Activated naive CD4-positive, alpha-beta T cell (primary cell): ENCODE measurements at regions not wholly inside any gene's neighbourhood (a gene's known extent, or its start where the extent isn't known, plus 50 kb on each side); places are given as distances from the start of the nearest gene placed in this dataset.
"Not testable (repeated sequence)": the region's sequence is repeated elsewhere in the genome, so short reads cannot be mapped to it uniquely, and the experiment has no call there.

ENCODE experiments used
- DNase-seq, 4 experiments: peaks; one replicate each; lab custom pipeline; 2025; lab: John Stamatoyannopoulos, UW

DNA sequence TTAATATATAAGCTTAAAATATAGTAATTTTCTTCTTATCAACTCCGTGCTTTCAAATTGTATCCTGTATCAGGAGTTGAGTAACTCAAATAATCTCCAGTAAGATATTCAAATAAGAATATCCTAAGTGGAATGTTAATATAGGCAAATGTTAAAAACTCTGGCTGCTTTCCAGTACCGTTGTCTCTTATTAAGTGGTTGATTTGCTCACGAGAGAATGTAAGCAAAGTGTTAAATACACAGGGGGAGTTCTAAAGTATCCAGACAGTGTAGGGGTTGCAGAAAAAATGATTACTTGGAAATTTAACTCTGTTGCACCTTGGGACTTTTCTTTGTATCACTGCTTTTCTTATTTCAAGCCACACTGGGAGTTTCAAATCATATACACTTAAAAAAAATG lies 478.9 kb upstream of the TBL1XR1 start:
- no peak for DNase-seq

DNA sequence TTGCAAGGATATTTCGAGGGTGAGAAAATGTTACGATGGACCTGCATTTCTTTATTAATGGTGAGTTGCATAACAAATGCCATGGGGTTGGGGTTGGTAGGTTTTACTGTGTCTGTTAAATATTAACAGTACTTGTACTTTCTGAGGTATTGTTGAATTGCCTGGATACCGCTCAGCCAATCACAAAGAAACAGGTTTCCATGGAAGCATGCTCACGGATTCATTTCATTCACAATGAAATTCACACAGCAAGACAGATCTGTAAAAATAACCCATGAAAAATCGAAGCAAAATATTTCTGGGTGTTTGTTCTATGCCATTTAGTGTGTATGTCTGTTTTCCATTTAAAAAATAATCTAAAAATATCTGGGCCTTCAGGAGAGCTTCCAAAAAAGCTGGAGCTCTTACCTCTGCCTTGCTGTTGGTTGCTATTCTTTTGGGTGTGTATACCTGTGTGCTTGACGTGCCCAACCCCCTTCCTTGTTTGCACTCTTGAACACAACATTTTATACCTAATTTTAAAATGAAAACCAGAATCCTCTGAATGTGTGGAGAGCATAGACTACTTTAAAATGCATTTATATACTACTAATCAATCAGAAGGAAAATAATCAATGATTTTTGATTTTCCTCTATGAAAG lies 479.8 kb upstream of the TBL1XR1 start:
- no peak for DNase-seq

DNA sequence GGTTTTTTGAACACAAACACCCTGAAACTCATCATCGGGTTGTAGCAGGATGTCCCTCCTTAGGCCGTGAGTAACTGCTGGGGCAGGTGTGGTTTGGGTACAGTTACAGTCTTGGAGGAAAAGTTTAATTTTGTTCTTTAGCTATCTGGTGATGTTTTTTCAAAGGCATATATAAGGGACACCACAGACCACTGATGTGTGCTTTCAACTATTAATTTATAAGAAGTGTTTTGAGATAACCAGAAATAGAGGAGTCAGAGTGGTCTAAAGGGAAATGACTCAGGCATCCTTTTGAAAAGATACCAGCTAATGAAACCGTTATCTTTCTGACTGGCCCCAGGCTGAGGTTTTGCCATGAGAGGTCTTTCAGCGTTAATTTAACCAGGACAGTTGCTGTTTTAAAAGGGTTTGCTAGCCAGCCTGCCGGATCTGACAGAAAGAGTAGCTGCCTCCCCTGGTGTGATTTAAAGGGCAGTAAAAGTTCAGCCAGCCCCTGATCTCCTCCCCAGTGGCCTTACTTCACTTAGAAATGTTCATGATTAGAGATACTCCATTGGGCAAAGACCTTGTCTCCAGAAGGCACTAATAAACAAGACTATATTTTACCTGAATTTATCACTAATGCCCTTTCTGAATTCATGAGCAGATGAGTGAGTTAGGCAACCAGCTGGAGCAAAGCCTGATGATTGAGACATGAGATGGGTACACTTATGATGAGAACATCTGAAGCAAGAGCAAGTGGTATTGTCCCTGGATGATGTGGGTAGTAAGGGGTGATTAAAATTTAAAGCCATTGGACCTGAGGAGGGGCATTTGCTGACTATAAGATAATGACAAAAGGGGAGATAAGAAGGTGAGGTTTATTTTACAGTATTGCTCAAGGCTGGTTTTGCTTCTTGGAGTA lies 482.5 kb upstream of the TBL1XR1 start:
- no peak for DNase-seq

DNA sequence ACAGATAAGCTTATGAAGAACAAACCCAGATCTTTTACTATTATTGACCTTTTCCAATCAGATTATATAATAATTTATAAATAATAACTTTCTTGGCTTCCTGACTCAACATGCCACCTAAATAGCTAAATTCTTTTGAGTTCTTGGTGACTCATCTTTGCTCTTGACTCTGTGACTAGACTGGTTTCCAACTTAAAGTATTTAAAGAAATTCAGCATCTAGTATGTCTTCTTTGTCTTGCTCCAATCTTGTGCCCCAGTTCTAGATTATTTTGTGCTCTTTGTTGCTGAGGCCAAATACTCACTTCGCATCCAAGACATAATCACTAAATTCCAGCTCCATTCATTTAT lies 483.2 kb upstream of the TBL1XR1 start:
- DNase-seq, result no peak

DNA sequence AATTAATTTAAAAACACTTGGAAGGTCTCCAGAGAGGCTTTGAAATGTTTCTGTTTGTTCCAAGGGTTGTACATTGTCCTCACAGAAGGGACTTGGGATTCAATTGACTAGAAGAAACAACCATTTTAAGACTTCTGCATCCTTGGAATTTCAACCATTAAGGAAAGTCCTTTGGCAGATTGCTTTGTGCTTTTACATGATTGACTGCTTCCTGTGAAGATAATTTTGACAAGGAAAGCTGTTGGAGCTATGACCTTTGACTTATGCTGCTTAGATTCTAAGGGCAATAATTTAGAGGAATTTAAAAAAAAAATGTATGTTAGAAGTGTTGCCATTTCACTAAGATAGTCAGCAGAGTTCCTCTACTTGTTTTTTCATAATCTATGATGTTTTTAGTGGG lies 483.9 kb upstream of the TBL1XR1 start:
- no peak for DNase-seq

DNA sequence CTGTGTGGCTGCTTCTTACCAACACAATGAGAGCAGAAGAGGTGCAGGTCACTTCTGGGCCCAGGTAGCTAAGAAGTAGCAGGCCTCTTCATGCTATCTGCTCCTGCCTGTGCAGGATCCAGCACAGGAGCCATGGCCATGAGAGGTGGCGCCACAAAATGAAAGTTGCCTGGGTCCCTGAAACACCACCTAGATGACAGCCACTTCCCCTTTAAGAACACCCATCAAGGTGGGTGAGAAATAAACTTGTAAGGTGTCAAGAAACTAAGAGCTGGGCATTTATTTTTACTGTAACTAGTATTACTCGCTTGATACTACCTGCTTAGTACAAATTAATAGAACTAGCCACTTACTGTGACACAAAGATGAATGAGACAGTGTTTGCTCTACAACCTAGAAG lies 484.6 kb upstream of the TBL1XR1 start:
- no peak for DNase-seq

DNA sequence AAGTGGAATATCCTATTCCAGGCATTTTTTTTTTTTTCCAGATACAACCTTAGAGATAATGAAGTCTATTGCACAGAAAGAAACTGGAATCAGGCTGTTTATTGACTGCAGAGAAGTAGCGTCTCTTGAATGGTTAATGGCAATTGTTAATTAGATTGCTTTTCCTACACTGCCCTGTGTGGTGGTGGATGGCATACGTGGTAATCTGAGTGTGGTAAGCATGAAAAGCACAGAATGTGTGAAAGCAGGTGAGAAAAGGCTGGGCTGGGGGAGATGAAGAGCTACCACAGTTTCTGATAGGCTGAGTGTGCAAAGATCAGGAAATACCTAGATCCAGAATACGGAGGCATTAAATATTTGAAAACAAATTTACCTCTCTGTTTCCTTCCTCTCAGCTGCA lies 486.3 kb upstream of the TBL1XR1 start:
- no peak for DNase-seq

DNA sequence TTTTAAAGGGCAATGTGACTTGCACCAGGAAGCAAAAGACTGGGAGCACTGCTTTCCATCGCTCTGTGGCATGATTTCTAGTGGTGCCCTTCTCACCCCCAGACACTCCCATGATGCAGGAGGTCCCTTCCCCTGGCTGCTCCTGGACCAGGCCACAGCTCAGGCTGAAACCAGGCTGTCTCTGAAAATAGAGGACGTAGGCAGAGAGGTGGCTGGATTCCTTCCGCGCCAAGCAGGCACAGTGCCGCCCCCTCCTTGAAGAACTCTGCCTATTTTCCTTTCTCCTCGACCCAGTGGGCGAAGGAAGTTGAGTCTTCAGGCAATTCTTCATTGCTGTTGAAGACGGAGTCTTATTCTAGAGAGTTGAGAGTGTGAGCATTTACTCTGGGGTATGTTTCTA lies 489.4 kb upstream of the TBL1XR1 start:
- DNase-seq, result no peak

DNA sequence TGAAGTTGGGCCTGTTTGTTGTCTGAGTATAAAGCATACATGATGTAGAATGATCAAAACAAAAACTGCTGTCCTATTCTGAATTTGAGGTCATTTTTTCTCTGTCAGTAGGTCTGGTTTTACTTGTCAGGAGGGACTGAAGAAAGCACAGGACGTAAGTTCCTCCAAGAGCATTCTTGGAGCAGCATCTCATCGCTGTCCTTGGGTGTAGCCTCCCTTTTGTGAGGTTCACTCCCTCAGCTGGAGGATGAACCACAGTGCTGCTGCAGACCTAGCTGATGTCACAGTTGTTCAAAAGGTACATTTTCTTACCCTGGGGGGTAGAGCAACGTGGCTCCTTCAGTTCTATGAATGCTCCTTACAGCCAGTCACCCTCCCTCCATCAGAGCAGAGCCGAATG lies 490.0 kb upstream of the TBL1XR1 start:
- DNase-seq, result no peak

DNA sequence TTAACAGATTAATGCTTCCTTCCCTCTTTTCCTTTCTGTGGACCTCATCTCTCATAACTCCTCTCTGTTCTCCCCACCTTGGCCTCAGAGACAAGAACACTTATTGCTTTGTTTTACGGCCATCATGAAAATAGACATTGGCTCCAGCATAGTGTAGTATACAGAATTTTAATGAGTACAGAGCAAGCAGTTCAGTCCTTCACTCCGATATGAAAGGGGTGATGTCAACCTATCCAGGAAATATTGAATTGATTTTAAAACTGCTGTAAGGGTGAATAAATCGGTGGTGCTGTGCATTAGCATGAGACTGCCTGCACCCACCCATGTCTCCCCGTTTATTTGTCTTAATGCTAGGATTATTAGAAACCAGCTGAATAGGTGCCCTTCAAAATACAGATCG lies 490.9 kb upstream of the TBL1XR1 start:
- no peak for DNase-seq

DNA sequence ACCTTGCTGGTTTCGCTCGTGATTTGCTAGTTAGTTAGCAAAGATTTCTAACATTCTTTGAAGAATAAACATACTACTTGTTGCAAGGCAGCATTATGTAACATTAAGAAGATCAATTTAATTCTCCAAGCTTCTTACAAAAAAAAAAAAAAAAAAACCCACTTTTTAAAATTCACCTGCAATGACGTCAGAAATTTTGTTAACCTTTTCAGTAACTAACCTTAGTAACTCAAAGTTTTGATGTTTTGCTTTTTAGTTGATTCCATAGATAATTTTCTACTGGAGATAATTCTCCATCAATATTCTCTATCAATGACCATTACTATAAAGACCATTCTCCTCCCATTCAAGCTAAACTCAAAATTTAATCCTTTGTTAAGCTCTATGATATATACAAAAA lies 491.8 kb upstream of the TBL1XR1 start:
- no peak for DNase-seq

DNA sequence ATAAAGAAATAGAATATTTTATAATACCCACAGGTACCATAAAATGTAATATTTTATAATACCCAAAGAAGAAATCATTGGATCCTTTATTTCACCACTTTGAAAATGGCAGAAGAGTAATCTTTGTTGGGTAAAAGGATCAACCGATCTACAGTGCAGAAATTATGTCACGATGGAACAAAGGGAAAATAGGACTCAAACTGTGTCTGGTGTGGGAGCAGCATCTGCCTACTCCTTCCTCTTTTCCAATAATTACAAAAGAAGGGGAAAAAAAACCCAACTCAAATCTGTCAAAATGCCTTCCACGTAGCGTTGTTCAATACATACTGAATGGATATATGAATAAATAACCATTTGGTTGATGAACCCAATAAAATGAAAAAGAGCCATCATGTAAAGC lies 492.6 kb upstream of the TBL1XR1 start:
- no peak for DNase-seq

DNA sequence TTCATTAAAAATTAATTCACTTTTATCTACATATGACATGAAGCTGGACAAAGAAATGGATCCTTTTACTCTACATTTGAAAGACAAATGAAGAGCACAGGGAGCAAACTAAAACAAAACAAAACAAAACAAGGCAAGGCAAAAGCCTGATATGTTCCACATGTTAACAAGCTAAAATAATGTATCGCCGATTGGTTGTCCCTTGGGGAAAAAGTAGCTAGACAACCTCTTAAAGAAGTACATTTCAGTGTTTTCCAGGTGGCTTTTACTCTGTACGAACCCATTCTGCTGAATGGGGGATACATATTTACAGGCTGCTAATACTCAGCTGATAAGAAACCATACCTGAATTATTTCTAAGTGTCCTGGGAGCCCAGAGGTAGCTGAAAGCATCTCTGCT lies 493.0 kb upstream of the TBL1XR1 start:
- DNase-seq, result no peak

DNA sequence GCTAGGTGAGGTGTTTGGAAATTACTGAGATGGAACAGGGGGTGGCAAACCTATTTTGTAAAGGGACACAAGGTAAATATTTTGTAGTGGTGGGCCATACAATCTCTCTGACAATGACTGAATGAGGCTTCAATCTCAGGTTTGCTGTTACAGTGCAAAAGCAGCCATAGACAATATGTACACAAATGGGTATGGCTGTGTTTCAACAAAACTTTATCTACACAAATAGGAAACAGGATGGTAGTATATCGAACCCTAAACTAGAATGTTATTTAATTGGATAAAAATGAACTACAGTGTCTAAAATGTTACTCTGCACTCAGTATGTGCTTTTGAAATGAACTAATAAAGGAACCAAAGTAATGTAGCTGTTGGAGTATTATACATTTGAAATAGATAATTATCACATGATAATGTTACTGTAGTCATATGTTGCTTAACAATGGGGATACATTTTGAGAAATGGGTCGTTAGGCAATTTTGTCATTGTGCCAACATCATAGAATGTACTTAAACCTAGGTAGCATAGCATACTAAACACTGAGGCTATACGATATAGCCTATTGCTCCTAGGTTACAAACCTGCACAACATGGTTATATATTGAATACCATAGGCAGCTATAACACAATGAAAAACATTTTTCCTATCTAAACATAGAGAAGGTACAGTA lies 495.2 kb upstream of the TBL1XR1 start:
- no peak for DNase-seq

DNA sequence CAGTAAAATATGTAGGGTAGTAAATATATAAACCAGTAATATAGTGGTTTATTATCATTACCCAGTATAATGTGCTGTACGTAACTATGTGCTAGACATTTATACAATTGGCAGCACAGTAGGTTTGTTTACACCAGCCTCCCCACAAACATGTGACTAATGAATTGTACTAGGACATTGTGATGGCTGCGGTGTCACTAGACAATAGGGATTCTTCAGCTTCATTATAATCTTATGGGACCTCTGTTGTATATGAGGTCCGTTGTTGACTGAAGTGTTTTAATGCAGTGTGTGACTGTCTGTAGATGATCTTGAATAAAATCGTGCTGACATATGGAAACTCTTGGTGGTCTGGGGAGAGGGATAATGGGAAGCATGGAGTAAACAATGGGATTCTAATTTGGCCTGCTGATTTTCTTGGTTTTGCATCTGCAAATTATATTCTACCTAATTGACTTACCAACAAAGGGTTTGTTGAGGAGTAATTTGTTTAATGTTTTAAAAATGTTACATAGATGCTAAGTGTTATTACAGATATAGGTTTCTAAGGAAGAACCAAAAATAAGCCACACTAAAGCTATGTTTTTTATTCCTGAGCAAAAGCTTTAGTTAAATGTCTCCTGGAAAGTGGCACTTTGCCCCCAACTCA lies 496.5 kb upstream of the TBL1XR1 start:
- DNase-seq, result no peak

DNA sequence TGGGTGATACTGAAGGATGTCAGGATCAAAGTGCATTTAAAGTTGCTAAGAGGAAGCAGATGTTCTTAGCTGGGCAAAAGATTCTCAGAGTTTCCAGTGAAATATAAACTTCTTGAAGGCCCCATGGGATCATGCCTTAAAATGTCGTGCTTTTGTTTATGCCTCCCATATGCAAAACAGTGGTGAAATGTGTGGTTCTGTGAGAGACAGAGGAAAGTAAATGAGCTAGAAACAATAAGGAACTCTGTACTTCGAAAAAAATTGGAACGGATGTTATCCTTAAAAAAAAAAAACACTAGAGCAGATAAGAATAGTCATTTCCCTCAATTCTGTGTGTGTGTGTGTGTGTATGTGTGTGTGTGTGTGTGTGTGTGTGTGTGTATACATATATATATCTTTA lies 497.0 kb upstream of the TBL1XR1 start:
- no peak for DNase-seq

DNA sequence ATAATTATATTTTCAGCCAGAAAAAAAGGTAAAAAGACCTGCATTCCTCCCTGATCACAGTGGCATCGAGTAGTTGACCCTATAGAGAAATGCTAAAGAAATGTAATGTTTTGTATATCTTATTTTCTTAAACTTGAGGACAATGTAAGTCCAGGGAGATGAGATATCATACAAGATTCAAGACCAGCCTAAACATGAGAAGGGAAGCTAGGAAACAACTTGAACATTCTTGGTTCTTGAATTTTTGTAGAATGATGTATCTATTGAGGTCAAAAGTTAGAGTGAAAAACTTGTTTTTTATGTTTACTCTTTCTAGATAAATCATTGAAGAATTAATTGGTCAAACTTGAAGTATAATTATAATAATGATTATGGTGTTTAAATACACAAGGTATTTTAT lies 497.7 kb upstream of the TBL1XR1 start:
- no peak for DNase-seq

DNA sequence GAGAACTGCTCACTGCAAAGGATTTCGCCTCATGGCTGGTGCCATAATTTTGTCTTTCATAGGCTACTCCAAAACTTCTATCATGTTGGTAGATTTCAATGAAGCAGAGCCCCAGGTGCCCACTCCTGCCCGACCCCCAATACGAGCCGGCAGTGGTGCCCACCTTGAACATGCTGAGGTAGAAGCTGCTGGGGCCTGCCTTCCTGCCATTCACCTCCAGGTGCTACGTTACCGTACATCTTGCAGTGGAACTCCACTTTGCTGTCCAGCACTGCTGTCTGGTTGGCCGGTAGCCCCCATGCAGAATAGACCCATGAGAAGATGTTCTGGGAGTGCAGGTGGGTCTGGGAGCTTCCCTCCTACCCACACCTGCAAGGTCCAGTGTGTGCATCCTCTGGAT lies 502.8 kb upstream of the TBL1XR1 start:
- DNase-seq, result no peak

DNA sequence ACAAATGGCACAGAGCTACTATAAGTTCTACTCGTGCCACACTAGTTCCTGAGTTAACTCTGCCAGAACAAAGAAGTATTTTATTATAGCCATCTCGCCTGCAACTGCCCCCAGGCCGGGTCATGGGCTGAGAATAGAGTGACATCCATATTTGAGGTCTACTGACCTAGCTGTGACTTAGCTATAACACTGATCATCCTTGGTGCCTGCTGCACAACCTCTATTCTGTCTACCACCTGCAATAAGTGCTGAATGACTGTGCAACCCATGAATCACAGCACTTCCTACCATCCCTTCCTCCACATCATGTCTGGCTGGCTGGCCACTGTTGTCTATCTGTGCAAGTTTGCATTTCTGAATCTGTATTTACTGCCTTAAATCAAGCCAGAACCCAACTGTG lies 506.5 kb upstream of the TBL1XR1 start:
- DNase-seq, result no peak

DNA sequence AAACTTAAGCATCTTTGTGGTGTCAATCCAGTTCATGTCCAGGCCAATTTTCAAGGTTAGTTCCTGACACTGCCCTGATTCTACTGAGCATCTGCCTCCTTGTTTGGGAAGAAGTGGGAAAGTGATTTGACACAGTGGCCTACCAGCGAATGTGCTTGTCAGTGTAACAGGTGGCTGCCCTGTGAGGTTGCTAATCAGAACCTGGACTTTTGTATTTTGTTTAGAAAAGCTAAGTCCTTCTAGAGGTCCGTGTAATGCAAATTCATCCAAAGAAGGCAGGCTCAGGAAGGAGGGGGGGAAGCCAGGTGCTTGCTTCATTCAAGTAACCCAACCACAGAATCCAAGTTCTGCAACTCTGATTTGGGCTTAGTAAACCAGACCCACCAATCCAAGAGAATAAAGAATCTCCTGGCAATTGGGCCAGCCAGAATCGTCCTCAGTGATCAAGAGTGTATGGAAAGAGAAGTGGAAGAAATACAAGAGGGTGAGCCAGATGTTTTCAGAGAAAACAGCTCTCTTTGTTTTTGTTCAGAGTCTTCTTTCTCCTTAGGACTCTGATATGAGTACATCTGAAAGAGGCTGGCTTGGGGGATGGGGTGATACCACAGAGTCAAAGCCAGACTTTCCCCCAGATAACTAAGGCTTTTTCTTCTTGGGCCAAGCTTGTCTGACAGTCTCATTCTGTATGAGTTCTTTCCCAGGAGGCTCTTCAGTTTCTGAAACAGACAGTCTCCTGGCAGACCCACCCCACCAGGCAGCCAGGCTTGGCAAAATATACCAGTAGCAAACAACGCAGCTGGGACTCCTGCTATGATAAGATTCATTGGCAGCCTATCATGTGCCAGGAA lies 508.9 kb upstream of the TBL1XR1 start:
- DNase-seq, result no peak

DNA sequence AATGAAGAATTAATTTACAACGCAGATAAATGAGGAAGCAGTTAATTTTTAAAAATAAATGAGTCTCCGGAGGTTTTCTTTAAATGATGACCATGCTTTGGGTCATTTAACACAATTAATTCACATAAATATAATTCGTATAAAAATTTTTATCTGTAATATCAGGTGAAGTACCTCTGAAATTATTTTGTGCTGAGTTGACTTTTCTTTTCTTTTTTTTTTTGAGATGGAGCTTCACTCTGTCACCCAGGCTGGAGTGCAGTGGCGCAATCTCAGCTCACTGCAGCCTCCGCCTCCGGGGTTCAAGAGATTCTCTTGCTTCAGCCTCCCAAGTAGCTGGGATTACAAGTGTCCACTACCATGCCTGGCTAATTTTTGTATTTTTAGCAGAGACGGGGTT lies 512.2 kb upstream of the TBL1XR1 start:
- not testable (repeated sequence) for DNase-seq

DNA sequence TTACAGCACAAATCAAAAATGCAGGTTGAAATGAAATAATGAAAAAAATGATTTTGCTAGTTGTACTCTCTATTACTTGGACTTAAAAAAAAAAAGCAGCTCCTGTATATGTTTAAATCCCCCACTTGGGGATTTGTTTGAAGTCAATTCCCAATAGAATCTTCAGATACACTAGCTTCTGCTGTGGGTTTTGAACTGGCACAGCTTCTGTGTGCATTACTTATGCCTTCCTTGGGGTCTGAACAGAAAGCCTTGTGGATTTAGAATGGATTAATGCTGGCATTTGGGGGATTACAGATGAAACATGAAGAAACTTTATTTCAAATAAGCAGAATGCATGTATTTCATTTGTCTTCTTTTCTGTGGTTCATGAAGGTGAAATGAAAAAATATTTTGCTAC lies 513.2 kb upstream of the TBL1XR1 start:
- no peak for DNase-seq
